ENCODE measurements at regions not wholly inside any gene's neighbourhood (a gene's known extent, or its start where the extent isn't known, plus 50 kb on each side); places are given as distances from the start of the nearest gene placed in this dataset.
"Not testable (repeated sequence)": the region's sequence is repeated elsewhere in the genome, so short reads cannot be mapped to it uniquely, and the experiment has no call there.

DNA sequence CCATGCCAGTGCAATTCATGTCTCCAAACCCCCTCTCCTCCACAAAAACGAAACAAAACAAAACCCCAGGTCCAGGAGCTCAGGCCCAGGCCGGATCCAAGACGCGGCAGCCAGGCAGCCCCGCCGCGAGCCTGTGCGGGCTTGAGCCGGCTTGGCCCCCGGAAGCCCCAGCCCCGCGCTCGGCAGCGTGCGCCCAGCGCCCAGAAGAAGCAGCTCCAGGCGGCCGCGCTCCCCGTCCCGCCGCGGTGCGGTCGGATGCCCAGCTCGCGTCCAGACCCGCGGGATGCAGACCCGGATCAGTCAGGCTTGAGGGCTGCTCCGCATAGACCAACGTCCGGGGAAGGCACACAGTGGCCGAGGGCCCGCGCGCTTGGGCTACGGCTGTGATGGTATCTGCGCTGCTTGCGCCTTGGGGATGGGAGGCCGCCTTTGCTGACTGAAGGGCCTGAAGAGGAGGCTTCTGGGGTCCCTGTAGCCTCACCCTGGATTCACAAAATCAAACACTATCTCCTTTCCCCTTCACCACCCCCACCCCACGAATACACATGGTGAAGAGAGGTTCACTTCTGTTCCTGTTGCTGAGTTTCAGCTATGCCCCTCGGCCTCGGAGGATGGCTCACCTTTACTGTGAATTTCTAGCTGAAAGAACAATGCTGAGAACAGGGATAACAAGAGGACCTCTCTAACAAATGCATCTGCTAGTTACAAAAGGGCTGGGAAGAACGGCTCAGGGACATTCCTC lies 79.9 kb upstream of the EN2 start:
- DNase-seq: no peak

DNA sequence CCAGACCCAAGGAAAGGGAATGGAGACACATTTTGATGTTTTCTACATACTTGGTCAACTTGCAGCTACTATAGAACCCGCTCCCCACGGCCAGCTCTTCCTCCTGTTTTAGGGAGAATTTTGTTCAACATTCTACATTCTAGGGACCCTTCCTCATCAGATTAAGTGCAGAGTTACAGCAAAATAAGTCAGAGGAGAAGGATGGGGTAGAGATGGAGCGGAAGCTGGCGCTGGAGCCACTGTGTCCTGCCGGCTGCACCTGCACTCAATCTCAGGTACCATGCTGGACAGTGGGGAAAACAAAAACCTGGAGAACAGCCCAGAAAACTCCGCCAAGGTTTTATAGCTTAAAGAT lies 79.4 kb upstream of the EN2 start:
- DNase-seq: no peak

DNA sequence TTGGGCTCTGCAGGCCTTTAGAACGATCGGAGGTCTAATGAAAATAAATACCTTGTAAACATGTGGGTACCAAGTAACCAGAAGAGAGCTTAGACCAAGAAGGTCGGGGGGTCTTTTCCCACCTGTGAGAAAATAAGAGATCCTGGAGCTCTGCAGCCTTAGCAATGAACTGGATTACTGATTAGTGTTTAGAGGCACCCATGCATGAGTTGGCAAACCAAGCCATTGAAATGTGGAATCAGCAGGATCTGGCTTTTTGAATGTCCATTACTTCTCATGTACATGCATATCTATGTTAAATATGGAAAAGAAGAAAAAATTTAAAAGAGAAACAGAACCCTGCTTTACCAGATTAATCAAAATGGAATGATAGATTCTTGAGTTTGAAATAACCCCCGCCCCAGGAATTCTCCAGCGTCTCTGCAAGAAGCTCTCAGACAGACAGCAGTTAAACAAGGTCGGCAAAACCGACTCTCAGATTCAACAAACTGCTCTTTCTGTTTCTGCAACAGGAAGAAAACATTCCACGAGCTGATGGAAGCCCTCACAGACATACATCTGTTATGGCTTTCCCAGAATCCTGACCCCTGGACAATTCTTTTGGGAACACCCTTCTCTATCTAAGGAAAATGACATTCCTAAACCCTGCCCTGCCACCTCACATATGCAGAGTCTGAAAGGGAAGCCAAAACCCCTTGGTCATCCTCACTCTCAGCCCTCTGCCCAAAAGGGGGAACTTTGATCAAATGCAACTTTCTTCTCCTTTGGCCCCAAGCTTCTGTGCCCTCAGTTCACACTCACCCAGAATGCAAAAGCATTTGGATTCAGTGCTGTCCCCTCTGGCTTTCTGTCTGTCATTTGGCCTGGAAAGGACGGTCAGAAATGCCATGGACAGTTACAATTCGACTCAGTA lies 78.7 kb upstream of the EN2 start:
- no peak for DNase-seq

DNA sequence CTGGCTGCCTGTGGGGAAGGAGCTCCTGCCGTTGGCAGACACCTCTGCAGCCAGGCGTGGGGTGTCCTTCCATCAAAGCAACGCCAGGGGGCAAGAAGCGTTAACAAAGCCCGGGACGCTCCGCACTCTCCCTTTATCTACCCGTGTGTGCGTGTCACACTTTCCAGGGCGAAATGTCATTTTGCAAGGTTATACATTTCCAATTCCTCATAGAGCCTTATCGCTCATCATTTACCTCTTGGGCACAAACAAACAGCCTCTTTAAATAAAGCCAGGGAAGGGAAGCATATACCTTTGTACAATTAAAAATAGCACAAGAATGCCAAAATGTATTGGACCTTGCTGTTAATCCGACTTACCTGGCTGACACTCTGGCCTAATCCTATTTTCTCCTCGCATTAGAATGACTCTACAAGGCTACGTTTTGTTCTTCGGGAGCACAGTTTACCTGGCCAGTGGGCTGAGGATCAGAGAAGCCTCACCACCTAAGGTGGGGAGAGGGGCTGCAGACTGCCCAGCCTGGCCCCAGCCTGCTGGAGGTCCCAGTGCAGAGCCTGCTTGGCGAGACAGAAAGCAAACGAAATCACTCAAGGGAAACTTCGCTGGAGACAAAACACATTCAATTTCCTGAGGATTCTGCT lies 77.6 kb upstream of the EN2 start:
- DNase-seq: peak; percentile 52

DNA sequence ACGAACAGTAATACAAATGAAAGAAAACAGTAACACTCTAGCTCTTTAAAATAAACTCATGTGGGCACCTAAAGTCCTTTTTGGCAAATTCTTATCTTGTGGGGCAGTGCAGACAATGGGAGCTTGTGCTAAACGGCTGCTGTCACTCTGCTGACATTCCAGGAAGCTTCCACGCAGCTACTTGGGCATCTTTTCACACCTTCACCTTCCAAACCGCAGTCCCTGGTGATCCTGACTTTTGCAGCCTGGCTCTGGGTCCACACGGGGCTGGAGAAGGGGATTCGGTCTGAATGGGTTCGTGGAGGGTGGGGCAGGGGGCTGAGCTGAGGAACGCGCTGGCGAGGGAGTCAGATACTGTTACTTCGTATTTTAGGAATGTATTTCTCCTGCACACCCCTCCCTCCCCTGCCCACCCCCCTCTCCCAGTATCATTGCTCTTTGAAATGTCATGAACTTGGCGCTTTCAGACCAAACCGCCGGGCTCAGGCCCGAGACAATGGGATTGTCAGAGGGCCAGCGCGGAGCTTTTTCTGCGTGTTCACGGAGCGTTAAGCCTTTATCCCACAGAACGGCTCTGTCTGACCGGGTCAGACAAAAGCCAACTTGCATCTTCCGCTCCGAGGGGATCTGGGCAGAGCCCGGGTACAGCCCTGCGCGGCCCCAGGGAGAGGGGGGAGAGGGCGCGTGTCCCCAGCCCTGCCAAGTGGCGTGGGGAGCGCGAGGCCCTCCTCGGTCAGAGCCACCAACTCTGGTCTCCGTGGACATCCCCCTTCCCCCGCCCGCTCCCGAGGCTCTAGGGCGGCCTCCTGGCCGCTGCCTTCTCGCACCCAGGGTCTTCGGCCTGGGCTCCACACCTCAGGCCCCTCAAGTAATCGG lies 76.7 kb upstream of the EN2 start:
- no peak for DNase-seq

DNA sequence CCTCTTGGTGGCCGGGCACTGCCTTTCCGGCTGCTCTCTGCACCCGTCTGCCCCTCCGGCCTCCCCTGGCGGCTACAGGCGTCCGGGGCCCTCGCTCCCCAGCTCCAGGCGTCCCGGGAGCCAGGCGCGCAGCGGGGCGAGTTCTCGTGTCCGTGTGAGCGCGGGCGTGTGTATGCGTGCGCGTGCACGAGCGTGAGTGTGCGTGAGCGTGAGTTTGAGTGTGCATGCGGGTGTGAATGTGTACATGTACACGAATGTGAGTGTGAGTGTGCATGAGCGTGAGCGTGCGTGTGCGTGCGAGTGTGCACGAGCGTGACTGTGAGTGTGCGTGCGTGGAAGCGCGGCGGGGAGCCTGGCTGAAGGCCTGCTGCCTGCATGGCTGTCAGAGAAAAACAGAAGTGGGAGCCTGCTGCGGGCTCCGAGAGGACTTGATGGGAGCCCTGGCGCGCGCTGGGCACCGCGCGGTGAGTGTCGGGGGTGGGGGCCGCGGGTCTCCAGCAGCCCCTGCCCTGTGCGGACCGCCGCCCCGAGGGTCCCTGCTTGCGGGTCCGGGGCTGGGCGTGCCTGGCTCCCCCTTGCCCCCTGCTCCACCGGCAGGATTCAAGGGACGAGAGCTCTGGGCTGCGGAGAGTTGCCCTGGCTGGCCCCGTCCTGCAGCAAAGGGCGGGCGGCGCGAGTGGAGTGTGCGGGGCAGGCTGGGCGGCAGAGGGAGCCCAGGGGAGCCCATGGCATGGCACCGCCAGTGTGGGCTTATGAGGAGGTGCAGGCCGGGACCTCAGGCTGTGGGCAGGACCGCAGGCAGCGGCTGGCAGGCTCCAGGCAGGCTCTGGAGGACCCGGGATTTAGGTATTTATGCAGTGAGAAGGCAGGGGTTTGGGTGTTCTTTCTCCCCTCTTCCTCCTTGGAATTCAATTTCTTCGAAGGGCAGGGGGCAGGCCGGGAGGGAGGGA lies 75.8 kb upstream of the EN2 start:
- no peak for DNase-seq

DNA sequence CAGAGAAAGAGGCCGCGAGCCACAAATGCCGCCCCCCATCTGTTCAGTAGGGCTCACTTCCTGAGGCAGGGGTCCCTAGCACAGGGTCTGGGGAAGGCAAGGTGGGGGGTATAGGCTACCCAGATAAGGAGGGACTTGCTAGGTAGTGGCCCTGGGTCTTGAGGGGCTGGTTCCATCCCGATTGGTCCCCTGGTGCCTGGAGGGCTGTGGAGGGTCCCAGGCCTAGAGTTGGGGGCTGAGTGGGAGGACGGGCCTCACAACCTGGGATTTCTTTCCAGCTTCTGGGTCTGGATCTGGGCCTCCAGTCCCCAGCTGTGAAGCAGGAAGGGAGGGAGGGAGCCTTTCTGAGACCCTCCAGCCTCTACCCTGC lies 75.1 kb upstream of the EN2 start:
- DNase-seq: no peak

DNA sequence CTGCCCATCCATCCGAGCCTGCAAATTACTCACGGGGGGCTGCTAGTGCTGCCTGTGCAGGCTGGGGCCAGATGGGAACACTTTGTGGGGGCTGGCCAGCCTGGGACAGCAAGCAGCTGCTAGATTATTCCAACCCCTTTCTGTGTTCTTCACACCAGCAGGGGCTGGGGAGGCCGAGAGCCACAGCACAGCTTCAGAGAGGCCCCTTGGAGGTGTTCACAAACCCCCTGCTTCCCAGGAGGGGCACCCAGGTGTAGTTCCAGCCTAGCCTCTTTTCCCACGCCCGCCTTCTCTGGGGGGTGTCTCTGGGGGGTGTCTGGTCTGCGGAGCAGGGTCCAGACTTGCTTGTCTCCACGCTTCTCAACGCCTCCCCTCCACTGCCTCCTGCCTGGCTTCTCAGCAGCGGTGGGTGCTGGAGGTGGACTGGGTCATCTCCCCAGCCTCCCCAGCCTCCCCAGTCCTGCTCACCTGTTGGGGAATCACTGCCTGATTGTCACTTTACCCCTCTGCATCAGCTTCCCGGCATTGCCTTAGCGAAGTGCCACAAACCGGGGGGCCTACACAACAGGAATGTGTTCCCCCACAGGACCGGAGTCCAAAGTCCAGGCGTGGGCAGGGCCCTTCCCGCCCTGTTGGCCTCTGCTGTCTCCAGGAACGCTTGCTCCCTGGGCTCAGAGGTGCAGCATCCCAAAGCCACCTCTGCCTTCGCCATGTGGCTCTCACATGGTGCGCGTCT lies 74.0 kb upstream of the EN2 start:
- DNase-seq: no peak

DNA sequence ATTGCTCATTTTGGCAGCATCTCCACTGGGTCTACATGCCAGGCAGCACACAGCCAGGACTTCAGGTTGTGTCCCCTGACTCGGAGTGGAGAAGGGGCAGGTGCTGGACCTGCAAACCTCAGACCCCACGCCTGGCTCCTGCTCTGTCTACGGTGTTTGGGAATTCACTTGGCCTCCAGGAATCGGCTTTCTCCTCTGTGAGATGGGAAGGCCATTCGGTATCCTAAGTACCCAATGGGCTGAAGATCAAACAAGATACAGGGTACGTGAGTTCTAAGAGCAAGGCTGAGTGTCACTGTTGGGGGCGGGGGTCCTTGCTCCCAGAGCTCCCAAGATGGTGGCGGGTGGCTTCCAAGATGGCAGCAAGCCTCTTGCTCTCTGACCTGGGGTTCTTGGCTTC lies 73.2 kb upstream of the EN2 start:
- no peak for DNase-seq

DNA sequence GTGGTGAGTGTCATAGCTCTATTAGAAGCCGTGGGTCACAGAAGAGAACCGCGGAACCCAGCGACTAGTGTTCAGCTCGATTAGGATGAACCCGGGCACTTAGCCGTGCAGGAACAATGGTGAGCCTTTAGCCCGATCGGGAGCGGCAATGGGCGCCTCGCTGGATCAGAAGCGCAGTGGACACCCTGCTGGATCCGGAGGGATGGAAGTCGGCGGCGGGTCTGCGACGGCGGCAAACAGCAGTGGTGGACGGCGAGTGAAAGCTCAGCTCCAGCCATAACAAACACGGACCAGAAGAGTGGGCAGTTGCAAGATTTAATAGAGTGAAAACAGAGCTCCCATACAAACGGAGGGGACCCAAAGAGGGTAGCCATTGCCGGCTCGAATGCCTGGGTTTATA lies 72.7 kb upstream of the EN2 start:
- DNase-seq: not testable (repeated sequence)

DNA sequence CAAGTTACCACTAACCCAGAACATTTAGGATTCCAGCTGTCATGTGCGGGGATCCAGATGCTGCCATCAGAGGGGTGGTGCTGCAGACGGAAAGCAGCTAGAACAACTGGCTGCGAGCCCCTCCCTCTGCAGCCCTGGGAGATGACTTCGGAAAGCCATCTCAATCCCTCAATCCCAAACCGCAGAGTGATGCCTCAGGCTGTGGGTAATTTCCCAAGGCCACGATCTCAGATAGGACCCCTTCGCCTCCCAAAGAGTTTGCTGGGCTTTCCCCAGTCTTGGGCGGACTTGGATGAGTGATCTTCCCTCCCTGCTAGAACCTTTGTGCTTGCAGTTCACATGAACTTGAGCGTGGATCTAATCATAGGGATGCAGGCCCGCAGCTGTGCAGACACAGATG lies 71.3 kb upstream of the EN2 start:
- no peak for DNase-seq

DNA sequence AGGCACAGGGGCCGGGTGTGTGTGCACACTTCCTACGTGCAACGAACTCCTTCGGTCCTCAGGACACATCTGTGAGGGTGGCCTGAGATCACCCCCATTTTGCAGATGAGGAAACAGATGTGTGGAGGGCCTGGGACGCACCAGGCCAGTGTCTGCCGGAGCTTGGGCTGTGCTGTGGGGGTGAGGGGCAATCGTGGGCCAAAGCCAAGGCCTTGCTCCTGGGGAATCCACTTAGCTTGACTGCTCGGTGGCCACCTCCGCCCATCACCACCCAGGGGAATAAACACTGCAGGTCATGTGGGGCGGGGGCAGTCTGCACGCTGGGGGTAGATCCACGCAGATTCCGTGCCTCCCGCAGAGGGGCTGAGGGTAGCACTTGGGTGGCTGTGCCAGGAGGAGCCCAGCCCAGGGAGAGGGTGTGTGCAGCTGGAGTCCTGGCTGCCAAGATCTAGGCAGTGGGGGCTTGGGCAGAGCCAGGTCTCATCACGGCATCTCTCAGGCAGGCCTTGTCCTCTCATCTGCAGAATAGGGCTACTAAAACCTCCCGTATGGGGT lies 70.8 kb upstream of the EN2 start:
- DNase-seq: no peak

DNA sequence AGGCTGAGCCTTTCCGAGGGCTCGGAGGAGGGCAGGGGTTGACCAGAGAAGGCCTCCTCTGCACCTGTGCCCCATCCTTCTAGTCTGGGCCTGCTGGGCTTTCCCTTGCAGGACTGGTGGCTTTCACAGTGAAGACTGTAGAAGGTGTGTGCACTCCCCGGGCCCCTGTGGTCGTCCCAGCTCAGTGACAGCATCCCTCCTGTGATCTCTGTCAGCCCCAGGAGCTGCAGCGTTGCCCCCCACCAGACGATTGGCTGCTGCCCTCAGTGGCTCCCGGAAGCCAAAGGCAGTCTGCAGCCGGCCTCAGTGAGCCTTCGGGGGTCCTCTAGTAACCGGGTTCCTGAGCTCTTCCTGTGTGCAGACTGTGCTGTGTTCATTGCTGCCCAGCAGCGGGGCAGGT lies 69.4 kb upstream of the EN2 start:
- DNase-seq: no peak

DNA sequence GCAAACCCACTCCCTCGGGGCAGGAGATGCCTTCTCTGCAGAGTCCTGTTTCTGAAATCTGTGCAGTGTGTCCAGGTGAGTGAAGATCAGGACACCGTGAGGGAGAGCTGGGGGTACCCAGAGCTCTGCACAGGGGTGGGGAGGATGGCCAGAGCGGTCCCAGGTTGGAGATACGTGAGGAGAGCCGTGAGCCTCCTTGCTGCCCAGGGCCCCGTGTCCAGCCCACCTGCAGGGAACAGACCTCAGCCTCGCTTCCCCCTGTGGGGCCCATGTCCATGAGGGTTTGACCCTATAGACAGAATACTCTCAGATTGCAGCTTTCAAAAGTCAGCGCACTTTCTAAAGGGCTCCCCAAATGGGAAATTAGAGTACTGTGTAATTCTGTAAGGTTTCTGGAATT lies 66.5 kb upstream of the EN2 start:
- DNase-seq: no peak

DNA sequence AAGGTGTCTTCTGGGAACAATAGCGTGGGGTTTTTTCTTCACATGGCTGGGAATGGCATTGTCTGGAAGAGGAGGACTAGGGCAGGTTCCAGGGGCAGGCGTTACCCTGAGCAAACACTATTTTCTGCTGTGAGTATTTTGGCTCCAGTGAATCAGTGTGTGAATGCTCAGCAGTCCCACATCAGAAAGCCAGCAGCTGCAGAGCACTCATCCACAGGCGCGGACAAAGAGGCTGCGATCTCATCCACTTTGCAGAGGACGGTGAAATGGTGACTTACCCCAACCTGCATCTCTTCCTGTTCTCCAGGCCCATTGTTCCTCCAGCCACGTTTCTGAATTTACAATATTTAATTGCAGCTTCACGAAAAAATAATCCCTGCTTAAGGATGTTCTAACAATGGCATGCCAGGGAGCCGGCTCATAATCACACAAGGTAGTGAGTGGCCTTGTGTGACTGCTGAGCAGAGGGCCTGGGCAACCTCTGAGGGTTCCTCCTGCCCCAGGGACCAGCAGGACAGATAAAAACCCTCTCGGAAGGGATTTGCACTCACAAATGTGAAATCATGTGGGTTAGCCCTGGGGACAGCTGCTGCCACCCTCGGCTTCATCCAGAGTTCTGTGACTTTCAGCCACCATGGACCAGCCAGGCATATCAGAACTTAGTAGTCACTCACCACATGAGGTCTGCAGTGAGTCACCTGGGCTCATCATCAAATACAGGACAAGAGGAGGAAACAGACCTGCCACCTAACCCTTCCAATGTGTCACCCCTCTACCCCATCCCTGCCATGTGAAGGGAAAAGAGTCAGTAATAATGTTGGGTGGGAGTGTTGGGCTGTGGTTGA lies 65.0 kb upstream of the EN2 start:
- DNase-seq: no peak

DNA sequence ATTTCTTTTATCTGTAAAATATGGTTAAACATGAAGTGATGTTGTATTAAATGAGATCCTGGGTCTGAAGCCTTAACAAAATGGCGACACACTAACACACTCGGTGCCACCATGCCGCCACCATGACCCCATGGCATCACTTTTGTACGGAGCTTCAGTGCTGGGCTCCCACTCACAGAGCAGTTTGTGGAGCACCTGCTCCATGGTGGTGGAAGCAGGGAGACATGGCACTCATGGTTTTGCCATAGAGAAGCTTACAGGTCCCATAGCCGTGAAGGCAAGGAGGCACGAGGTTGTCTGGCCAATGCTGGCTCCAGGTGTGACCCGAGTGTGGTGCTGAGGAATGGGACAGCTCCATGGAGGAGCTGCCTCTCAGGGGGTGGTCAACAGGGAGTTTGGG lies 63.5 kb upstream of the EN2 start:
- DNase-seq: no peak

DNA sequence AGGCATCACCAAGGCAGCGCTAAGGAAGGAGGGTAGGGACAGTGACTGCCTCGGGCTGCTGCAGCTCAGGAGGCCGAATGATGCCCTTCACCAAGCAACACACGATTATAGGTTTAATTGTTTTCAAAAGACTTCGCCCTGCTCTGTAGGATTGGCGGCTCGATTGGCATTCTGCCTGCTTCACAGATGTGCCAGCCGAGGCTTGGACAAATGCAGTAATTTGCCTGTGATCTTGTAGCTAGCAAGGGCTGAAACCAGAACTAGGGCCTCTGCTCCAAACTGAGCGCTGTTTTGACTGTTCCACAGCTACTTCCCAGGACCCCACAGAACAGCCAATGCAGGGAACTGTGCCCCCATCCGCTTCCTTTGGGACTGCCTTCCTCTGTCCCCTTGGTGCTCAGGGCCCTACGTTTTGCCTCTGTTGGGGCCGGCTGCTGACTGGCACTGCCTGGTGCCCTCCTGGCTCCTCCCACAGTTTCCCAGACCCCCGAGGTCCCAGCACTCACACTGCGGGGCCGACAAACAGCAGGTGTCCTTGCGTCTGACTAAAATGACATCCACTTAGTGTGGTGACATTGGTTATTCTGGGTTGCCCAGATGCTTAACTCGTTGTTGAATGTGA lies 62.6 kb upstream of the EN2 start:
- DNase-seq: no peak

DNA sequence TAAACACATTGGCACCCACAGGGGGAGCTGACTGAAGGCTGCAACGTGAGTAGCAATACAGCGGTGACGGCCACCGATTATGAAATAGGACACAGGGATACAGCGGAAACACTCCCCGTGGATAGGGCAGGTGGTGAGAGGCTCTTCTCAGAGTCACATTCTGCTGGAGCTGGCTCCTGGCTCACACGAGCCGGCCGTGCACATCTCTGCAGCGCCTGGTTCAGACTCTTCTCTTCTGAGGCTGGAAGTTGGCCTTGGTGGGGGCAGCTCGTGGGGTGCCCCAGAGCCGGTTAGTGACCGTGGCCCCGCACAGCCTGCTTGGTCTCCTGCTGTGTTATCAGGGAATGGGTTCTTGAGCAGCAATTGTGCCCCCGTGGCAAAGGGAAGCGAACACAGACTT lies 61.3 kb upstream of the EN2 start:
- no peak for DNase-seq

Measured in NCI-H146 (cell line).